ENCODE measurements at regions not wholly inside any gene's neighbourhood (a gene's known extent, or its start where the extent isn't known, plus 50 kb on each side); places are given as distances from the start of the nearest gene placed in this dataset.

GRCh38 chr6:156098839-156099238 is 643.2 kb upstream of the NOX3 start:
- TF ChIP-seq, protein P1, sequence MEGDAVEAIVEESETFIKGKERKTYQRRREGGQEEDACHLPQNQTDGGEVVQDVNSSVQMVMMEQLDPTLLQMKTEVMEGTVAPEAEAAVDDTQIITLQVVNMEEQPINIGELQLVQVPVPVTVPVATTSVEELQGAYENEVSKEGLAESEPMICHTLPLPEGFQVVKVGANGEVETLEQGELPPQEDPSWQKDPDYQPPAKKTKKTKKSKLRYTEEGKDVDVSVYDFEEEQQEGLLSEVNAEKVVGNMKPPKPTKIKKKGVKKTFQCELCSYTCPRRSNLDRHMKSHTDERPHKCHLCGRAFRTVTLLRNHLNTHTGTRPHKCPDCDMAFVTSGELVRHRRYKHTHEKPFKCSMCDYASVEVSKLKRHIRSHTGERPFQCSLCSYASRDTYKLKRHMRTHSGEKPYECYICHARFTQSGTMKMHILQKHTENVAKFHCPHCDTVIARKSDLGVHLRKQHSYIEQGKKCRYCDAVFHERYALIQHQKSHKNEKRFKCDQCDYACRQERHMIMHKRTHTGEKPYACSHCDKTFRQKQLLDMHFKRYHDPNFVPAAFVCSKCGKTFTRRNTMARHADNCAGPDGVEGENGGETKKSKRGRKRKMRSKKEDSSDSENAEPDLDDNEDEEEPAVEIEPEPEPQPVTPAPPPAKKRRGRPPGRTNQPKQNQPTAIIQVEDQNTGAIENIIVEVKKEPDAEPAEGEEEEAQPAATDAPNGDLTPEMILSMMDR (IDR thresholded peaks at IDR 0.05): no peak
- no peak for TF ChIP-seq EP300 (IDR thresholded peaks at IDR 0.05)
- no peak for TF ChIP-seq POLR2A (IDR thresholded peaks at IDR 0.05)
- TF ChIP-seq POLR2AphosphoS5 (IDR thresholded peaks at IDR 0.05): no peak

All from suprapubic skin (tissue), 4 donors.